Psoas muscle (tissue), 7 donors: ENCODE measurements at regions not wholly inside any gene's neighbourhood (a gene's known extent, or its start where the extent isn't known, plus 50 kb on each side); places are given as distances from the start of the nearest gene placed in this dataset.

Experiments
- ATAC-seq, 4 donors: fragments of 200-7000 bp; cut with Tn5 transposase; one replicate each; pipeline ENCODE4 v1.9.1; 2020; ENCODE audit warnings: moderate library complexity in 3 of 4, mild to moderate bottlenecking in 2 of 4
- DNase-seq, 2 donors: peaks; one replicate each; pipeline ENCODE4 v3.0.0-alpha.2; 2020
- H3K27ac ChIP-seq: fragments of 200-600 bp; one replicate; pipeline ENCODE4 v1.8.0; 2022
- H3K27me3 ChIP-seq, 3 donors: fragments of 200-600 bp in 1 of 3; one replicate each; pipeline versions ENCODE4 v1.6.1 to v1.8.0; 2013 to 2022; ENCODE audit warnings: low read length in 2 of 3, mild to moderate bottlenecking in 2 of 3, moderate library complexity in 1 of 3; ENCODE audit not compliant: insufficient read depth in 3 of 3
- H3K36me3 ChIP-seq, 2 donors: fragments of 200-600 bp in 1 of 2; one replicate each; pipeline versions ENCODE4 v1.6.1 to v1.8.0; 2013 to 2022; ENCODE audit warnings: low read depth in 1 of 2, mild to moderate bottlenecking in 1 of 2, moderate library complexity in 1 of 2; ENCODE audit not compliant: insufficient read depth in 1 of 2
- H3K4me1 ChIP-seq: fragments of 200-600 bp; one replicate; pipeline ENCODE4 v1.8.0; 2022
- H3K4me3 ChIP-seq: fragments of 200-600 bp; one replicate; pipeline ENCODE4 v1.8.0; 2022; ENCODE audit warnings: mild to moderate bottlenecking
- H3K9me3 ChIP-seq: fragments of 200-600 bp; one replicate; pipeline ENCODE4 v1.8.0; 2022
- CTCF ChIP-seq: fragments of 200-600 bp; IDR thresholded peaks from one replicate; pipeline ENCODE4 v1.8.0; 2022; ENCODE audit warnings: antibody characterized with exemption
- WGBS, 3 donors: extraction: QIAGEN DNeasy Blood & Tissue Kit; methylation state at CpG; one replicate each; pipeline versions ENCODE4 v1.1.6 to v1.1.7; 2013; 5-methylcytosine and 5-hydroxymethylcytosine counted together
- intact Hi-C, 2 donors: fragments of 100-400 bp; cut with DNase I; formaldehyde crosslinking; loops; one replicate each; pipeline versions ENCODE4 v1.11.0 to v1.14.2; 2022
- donor health status: healthy with polysubstance abuse.
- donor health status: DM: no; HTN: no; CAD: no; lungs with moderate emphysema.
- donor health status: Bipolar disorder and iron deficiency.
- donor health status: healthy.
- donor health status: DM: yes; HTN: yes; CAD: no.
- donor health status: DM: no; HTN: no; CAD: no.
- donor health status: DM: yes; HTN: yes; CAD: no.

- no peak overlapping the region for H3K27ac ChIP-seq
- WGBS, 3 donors: 21 to 39% (median 27%) methylated on average over 4 of the region's 4 CpGs
- H3K4me3 ChIP-seq: no peak overlapping the region
- ATAC-seq: no peak
- intact Hi-C loops: no loop called here
- no peaks in the 10 kb centered on the region for H3K27me3 ChIP-seq
- H3K4me1 ChIP-seq: no peaks in the 10 kb centered on the region
- no peak for DNase-seq
- H3K36me3 ChIP-seq: no peaks in the 10 kb centered on the region
- no peak for TF ChIP-seq CTCF
- H3K9me3 ChIP-seq: no peaks in the 10 kb centered on the region
These were observed 370.0 kb downstream of the ZSWIM6 start for GRCh38 chr5:61701877-61702602.

GRCh38 chr5:61702784-61703183 is 370.7 kb downstream of the ZSWIM6 start:
- intact Hi-C loops: no loop called here
- 12 to 29% (median 14%) methylated on average over 2 of the region's 2 CpGs for WGBS, 3 donors

GRCh38 chr5:61704289-61704688 is 372.2 kb downstream of the ZSWIM6 start:
- H3K36me3 ChIP-seq: no peaks in the 10 kb centered on the region
- no peaks in the 10 kb centered on the region for H3K27me3 ChIP-seq
- TF ChIP-seq CTCF: no peak
- DNase-seq (no peak), ATAC-seq (no peak)
- H3K27ac ChIP-seq: no peak overlapping the region
- intact Hi-C loops: no loop called here
- no peaks in the 10 kb centered on the region for H3K9me3 ChIP-seq
- WGBS, 3 donors: 62 to 73% (median 63%) methylated on average over 3 of the region's 3 CpGs
- H3K4me3 ChIP-seq: no peak overlapping the region
- H3K4me1 ChIP-seq: no peaks in the 10 kb centered on the region

More at GRCh38 chr5:61702784-61703183, 370.7 kb downstream of the ZSWIM6 start:
- TF ChIP-seq CTCF: no peak
- DNase-seq (no peak), ATAC-seq (no peak)
- Histone ChIP-seq H3K4me3 (no peak overlapping the region), H3K36me3 (no peaks in the 10 kb centered on the region), H3K9me3 (no peaks in the 10 kb centered on the region), H3K27ac (no peak overlapping the region), H3K4me1 (no peaks in the 10 kb centered on the region), H3K27me3 (no peaks in the 10 kb centered on the region)

GRCh38 chr5:61706751-61707150 is 374.7 kb downstream of the ZSWIM6 start:
- H3K27ac ChIP-seq: no peak overlapping the region

More at GRCh38 chr5:61706751-61707150, 374.7 kb downstream of the ZSWIM6 start:
- intact Hi-C loops: no loop called here
- Histone ChIP-seq H3K36me3 (no peaks in the 10 kb centered on the region), H3K4me1 (no peaks in the 10 kb centered on the region), H3K27me3 (no peaks in the 10 kb centered on the region), H3K4me3 (no peak overlapping the region), H3K9me3 (no peaks in the 10 kb centered on the region)
- WGBS, 3 donors: 37 to 58% (median 49%) methylated on average over 2 of the region's 2 CpGs
- ATAC-seq (no peak), DNase-seq (no peak)
- TF ChIP-seq CTCF: no peak
